B cell (primary cell): ENCODE measurements at regions not wholly inside any gene's neighbourhood (a gene's known extent, or its start where the extent isn't known, plus 50 kb on each side); places are given as distances from the start of the nearest gene placed in this dataset.

Experiments used
- ATAC-seq: fragments of 200-7000 bp; cut with Tn5 transposase; one replicate; pipeline ENCODE4 v1.10.0; 2021; ENCODE audit warnings: low read depth, mild to moderate bottlenecking, moderate number of reproducible peaks, moderate library complexity
- CTCF ChIA-PET: fragments of 350-600 bp; sonication (Branson Sonifier 250); formaldehyde crosslinking; loops from one replicate; lab custom pipeline; 2021; ENCODE audit warnings: antibody characterized with exemption, inconsistent platforms; lab: Charles Lee
- POLR2A ChIA-PET: fragments of 350-600 bp; sonication (Branson Sonifier 250); formaldehyde crosslinking; loops from one replicate; lab custom pipeline; 2021; ENCODE audit warnings: antibody characterized with exemption; lab: Charles Lee
- DNase-seq: peaks from one replicate; pipeline ENCODE4 v3.0.0; 2013
- H2AFZ ChIP-seq: 2 replicates; pipeline ENCODE4 v1.6.1; 2012; ENCODE audit warnings: mild to moderate bottlenecking, low read depth, low read length; ENCODE audit not compliant: insufficient read depth, poor library complexity, severe bottlenecking
- H3K27ac ChIP-seq, 2 donors: 1 replicate in 1 of 2; 2 replicates in 1 of 2; pipeline ENCODE4 v1.5.1; 2012 to 2013; ENCODE audit warnings: low read length in 2 of 2, mild to moderate bottlenecking in 2 of 2, moderate library complexity in 1 of 2
- H3K27me3 ChIP-seq, 4 experiments: fragments of 200-600 bp in 1 of 4; sonication (generic) in 1 of 4; replicated peaks in 1 of 4; 1 replicate in 2 of 4; 2 replicates in 2 of 4; pipeline versions ENCODE4 v1.6.1 to v1.7.0; 2013 to 2016; ENCODE audit warnings: low read length in 3 of 4, mild to moderate bottlenecking in 2 of 4, mixed read lengths in 1 of 4, moderate library complexity in 1 of 4; ENCODE audit not compliant: insufficient read depth in 4 of 4, control insufficient read depth in 3 of 4; ENCODE audit errors: control extremely low read depth in 1 of 4
- H3K36me3 ChIP-seq, 2 experiments: replicated peaks in 1 of 2; 1 replicate in 1 of 2; 2 replicates in 1 of 2; pipeline versions ENCODE4 v1.6.1 to v1.7.1; 2013; ENCODE audit warnings: low read length in 1 of 2; ENCODE audit not compliant: insufficient read depth in 2 of 2, control insufficient read depth in 1 of 2; ENCODE audit errors: control extremely low read depth in 1 of 2, extremely low read depth in 1 of 2
- H3K4me1 ChIP-seq, 2 donors: fragments of 200-600 bp in 1 of 2; sonication (generic) in 1 of 2; 1 replicate in 1 of 2; 2 replicates in 1 of 2; pipeline versions ENCODE4 v1.5.1 to v1.6.1; 2013 to 2017; ENCODE audit warnings: low read length in 2 of 2; ENCODE audit not compliant: control insufficient read depth in 2 of 2, insufficient read depth in 2 of 2
- H3K4me2 ChIP-seq: replicated peaks from 2 replicates; pipeline ENCODE3; 2012; ENCODE audit warnings: mild to moderate bottlenecking, low read depth, low read length; ENCODE audit not compliant: poor library complexity, severe bottlenecking
- H3K4me3 ChIP-seq, 5 experiments: fragments of 200-600 bp in 1 of 5; sonication (generic) in 1 of 5; 1 replicate in 3 of 5; 2 replicates in 2 of 5; pipeline versions ENCODE4 v1.5.1 to v1.7.0; 2011 to 2016; ENCODE audit warnings: low read length in 4 of 5, mild to moderate bottlenecking in 4 of 5, low read depth in 2 of 5, control low read depth in 1 of 5, moderate library complexity in 1 of 5; ENCODE audit not compliant: insufficient read depth in 1 of 5; ENCODE audit errors: control extremely low read depth in 1 of 5, extremely low read depth in 1 of 5
- H3K79me2 ChIP-seq: fragments of 200-600 bp; sonication (generic); one replicate; pipeline ENCODE4 v1.6.0; 2016; ENCODE audit warnings: low read length; ENCODE audit not compliant: control insufficient read depth, insufficient read depth
- H3K9ac ChIP-seq: fragments of 200-600 bp; sonication (generic); 2 replicates; pipeline ENCODE4 v1.6.1; 2017; ENCODE audit warnings: mild to moderate bottlenecking, low read length, moderate library complexity
- H3K9me3 ChIP-seq, 3 donors: one replicate each; pipeline versions ENCODE4 v1.6.1 to v1.7.1; 2013; ENCODE audit warnings: low read length in 2 of 3; ENCODE audit not compliant: control insufficient read depth in 2 of 3, insufficient read depth in 1 of 3; ENCODE audit errors: control extremely low read depth in 1 of 3
- H4K20me1 ChIP-seq: 2 replicates; pipeline ENCODE4 v1.6.0; 2012; ENCODE audit warnings: mild to moderate bottlenecking, low read length; ENCODE audit not compliant: insufficient read depth, control insufficient read depth, poor library complexity, severe bottlenecking
- H3K27ac Mint-ChIP-seq: one replicate; pipeline ENCODE4 v1.8.0; 2021; ENCODE audit warnings: mixed read lengths
- H3K27me3 Mint-ChIP-seq: one replicate; pipeline ENCODE4 v1.8.0; 2021; ENCODE audit warnings: mixed read lengths
- H3K4me1 Mint-ChIP-seq: one replicate; pipeline ENCODE4 v1.8.0; 2021; ENCODE audit warnings: mixed read lengths
- H3K4me3 Mint-ChIP-seq: one replicate; pipeline ENCODE4 v1.8.0; 2021; ENCODE audit warnings: mixed read lengths
- H3K9me3 Mint-ChIP-seq: one replicate; pipeline ENCODE4 v1.8.0; 2022; ENCODE audit warnings: mixed read lengths; ENCODE audit not compliant: insufficient read depth
- EZH2 ChIP-seq: IDR thresholded peaks from 2 replicates; pipeline ENCODE4 v1.6.1; 2012; ENCODE audit warnings: borderline replicate concordance, low read depth, mild to moderate bottlenecking, moderate library complexity, low read length; ENCODE audit not compliant: insufficient read depth, poor library complexity, severe bottlenecking
- WGBS: methylation state at CpG from one replicate; pipeline ENCODE4 v1.1.5; 2013; ENCODE audit warnings: missing lambda C conversion rate; ENCODE audit not compliant: insufficient coverage; 5-methylcytosine and 5-hydroxymethylcytosine counted together
- intact Hi-C: fragments of 100-400 bp; cut with micrococcal nuclease; formaldehyde crosslinking; loops from one replicate; pipeline ENCODE4 v1.10.0; 2022
- TF ChIP-seq, protein P1 (sequence below): fragments of 200-600 bp; IDR thresholded peaks from one replicate; pipeline ENCODE4 v1.8.0; 2022; ENCODE audit warnings: antibody characterized with exemption, mild to moderate bottlenecking

- peaks cover 9% of the 10 kb centered on the region for H3K9me3 Mint-ChIP-seq
- Histone ChIP-seq H3K4me3 (no peak overlapping the region), H3K9ac (no peak overlapping the region), H3K4me1 (no peaks in the 10 kb centered on the region), H3K9me3 (peaks cover 0 to 7% (median 0%) of the 10 kb centered on the region in 3 donors), H3K4me2 (no peak overlapping the region), H3K36me3 (no peaks in the 10 kb centered on the region), H3K27me3 (no peaks in the 10 kb centered on the region), H2AFZ (no peak overlapping the region), H4K20me1 (no peaks in the 10 kb centered on the region), H3K79me2 (no peaks in the 10 kb centered on the region), H3K27ac (no peak overlapping the region)
- H3K4me3 Mint-ChIP-seq: no peak overlapping the region
- H3K27me3 Mint-ChIP-seq: no peaks in the 10 kb centered on the region
- ATAC-seq (no peak), DNase-seq (no peak)
- no peaks in the 10 kb centered on the region for H3K4me1 Mint-ChIP-seq
- TF ChIP-seq EZH2: no peak
- TF ChIP-seq, protein P1, sequence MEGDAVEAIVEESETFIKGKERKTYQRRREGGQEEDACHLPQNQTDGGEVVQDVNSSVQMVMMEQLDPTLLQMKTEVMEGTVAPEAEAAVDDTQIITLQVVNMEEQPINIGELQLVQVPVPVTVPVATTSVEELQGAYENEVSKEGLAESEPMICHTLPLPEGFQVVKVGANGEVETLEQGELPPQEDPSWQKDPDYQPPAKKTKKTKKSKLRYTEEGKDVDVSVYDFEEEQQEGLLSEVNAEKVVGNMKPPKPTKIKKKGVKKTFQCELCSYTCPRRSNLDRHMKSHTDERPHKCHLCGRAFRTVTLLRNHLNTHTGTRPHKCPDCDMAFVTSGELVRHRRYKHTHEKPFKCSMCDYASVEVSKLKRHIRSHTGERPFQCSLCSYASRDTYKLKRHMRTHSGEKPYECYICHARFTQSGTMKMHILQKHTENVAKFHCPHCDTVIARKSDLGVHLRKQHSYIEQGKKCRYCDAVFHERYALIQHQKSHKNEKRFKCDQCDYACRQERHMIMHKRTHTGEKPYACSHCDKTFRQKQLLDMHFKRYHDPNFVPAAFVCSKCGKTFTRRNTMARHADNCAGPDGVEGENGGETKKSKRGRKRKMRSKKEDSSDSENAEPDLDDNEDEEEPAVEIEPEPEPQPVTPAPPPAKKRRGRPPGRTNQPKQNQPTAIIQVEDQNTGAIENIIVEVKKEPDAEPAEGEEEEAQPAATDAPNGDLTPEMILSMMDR: no peak
- intact Hi-C loops: no loop called here
- ChIA-PET POLR2A (no interaction called here), CTCF (no interaction called here)
- no peak overlapping the region for H3K27ac Mint-ChIP-seq
Observed at GRCh38 chr3:22594990-22595389, 608.1 kb upstream of the UBE2E2 start.

DNA sequence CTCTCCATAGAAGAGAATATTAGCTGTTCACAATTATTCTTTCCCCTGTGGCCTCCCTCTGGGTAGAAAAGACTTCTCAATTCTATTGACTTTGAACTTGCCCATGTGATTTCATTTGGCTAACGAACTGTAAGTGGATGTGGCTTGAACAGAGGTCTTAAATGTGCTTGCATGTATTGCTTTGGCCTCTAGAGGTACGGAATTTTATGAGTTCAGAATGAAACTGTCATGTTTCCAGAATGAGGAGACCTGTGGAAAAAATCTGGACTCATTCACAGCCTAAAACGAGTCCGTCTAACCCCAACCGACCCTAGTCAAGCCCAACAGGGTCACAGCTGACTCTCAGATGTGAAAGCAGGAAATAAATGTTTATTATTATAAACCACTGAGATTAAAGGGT, 596.7 kb upstream of the UBE2E2 start:
- no peak for DNase-seq
- Histone ChIP-seq H3K4me2 (no peak overlapping the region), H3K36me3 (no peaks in the 10 kb centered on the region), H3K79me2 (no peaks in the 10 kb centered on the region), H3K27ac (no peak overlapping the region), H3K4me3 (no peak overlapping the region), H3K9me3 (no peaks in the 10 kb centered on the region), H3K27me3 (no peaks in the 10 kb centered on the region), H3K4me1 (no peaks in the 10 kb centered on the region), H3K9ac (no peak overlapping the region), H4K20me1 (no peaks in the 10 kb centered on the region), H2AFZ (no peak overlapping the region)
- POLR2A ChIA-PET: no interaction called here
- Mint-ChIP-seq H3K27me3 (no peaks in the 10 kb centered on the region), H3K27ac (no peak overlapping the region), H3K4me3 (no peak overlapping the region), H3K9me3 (no peaks in the 10 kb centered on the region), H3K4me1 (no peaks in the 10 kb centered on the region)
- CTCF ChIA-PET: no interaction called here
- WGBS: 89% methylated on average over 2 of the region's 5 CpGs
- intact Hi-C loops: no loop called here
- no peak for ATAC-seq
- TF ChIP-seq, protein P1: no peak
- TF ChIP-seq EZH2: no peak
